Erythroblast (primary cell): ENCODE measurements at regions not wholly inside any gene's neighbourhood (a gene's known extent, or its start where the extent isn't known, plus 50 kb on each side); places are given as distances from the start of the nearest gene placed in this dataset.

ENCODE experiments used
- GATA1 ChIP-seq: IDR thresholded peaks from 2 replicates; pipeline ENCODE4 v1.6.1; 2011; ENCODE audit warnings: low read depth, mild to moderate bottlenecking, control low read depth, low read length, moderate library complexity
- POLR2A ChIP-seq: IDR thresholded peaks from 2 replicates; pipeline ENCODE4 v1.6.1; 2011; ENCODE audit warnings: mild to moderate bottlenecking, low read length

DNA sequence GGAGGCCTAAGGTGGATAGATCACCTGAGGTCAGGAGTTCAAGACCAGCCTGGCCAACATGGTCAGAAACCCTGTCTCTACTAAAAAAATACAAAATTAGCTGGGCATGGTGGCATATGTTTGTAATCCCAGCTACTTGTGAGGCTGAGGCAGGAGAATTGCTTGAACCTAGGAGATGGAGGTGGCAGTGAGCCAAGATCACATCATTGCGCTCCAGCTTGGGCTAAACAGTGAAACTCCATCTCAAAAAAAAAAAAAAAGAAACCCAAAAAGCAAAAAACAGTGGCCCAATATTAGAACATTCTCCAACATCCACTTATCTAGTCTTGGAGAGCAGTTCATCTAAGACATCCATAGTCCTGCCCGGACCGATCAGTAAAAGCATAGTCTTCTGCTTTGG lies 260.4 kb downstream of the MREG start:
- TF ChIP-seq POLR2A: no peak
- TF ChIP-seq GATA1: no peak
